ENCODE measurements at regions not wholly inside any gene's neighbourhood (a gene's known extent, or its start where the extent isn't known, plus 50 kb on each side); places are given as distances from the start of the nearest gene placed in this dataset.

DNA sequence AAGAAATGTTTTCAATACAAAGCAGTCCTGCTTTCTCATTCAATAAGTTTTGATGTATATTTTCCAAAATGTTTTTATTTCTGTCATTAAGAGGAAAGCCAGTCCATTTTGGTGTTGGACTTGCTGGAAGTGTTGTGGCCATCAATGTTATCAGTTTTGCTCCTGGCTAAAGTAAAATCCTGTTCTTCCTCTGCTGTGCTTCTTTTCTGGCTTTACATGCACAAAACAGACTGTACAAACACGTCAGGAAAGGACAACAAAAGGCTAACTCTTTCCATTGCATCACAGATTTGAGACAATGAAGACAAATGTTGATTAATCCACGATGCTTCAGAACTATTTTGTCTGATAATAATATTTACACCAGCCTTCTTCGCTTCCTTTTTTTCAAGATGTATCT is 735.4 kb downstream of the LTN1 start:
- TF ChIP-seq POLR2A (IDR thresholded peaks at IDR 0.05; ENCODE audit: low read length) (no peak), GATA1 (IDR thresholded peaks at IDR 0.05; ENCODE audit: low read depth, low read length) (no peak)
